ENCODE measurements at regions not wholly inside any gene's neighbourhood (a gene's known extent, or its start where the extent isn't known, plus 50 kb on each side); places are given as distances from the start of the nearest gene placed in this dataset.
"Not testable (repeated sequence)": the region's sequence is repeated elsewhere in the genome, so short reads cannot be mapped to it uniquely, and the experiment has no call there.

GRCh38 chr5:32931438-32931837 is 220.3 kb downstream of the NPR3 start:
- DNase-seq, result not testable (repeated sequence)

GRCh38 chr5:32932241-32932935 is 221.3 kb downstream of the NPR3 start:
- DNase-seq, result no peak

DNA sequence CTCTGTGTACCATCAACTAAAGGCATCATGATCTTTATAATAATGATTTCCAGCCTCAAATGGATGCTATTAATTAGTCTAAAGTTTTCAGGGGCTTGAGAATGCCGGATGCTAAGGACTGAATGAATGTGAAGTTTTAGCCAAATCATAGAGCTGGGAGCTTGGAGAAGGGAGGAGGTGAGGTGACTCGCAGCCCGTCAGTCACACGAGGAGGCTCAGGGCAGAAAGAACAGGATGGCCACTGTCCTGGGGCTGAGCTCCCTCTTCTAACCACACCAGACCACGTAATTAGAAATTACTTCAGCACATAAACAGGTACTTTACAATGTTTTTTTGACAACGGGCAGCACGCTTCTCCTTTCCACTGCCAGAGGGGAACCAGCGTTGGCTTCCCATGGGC is 222.6 kb downstream of the NPR3 start:
- no peak for DNase-seq

DNA sequence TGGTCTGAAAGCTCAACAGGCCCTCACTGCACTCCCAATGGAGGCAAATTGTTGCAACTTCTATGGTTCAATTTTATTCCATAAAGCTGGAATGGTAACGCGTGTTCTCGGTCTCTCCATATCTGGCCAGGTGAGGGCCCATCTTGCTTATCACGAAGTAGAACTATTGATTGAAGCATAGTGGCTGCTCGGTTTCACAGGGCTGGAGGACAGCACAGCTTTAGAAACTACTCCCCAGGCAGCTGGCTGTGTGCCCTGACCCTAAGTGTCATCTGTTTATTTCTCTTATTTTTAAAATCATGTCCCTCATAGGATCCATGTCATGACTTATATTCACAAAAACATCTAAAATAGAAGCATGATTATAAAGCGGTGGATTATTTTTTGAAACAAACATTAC is 223.4 kb downstream of the NPR3 start:
- DNase-seq, result no peak

DNA sequence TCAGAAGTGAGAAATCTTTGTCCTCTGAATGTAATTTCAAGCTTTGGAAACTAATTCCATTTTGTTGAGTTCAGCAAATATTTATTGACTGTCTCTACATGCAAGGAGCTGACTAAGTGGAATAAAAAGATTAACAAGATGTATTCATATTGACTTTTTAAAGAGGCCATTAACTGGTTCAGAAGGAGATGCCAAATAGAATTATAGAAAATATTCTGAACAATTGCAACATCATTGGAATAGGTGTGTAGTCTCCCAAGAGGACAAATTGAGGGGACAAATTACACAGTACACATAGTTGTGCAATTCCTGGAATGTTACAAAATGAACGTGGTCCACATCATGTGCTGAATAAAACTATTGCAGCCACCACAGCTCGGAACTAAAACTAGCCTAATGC is 224.2 kb downstream of the NPR3 start:
- no peak for DNase-seq

DNA sequence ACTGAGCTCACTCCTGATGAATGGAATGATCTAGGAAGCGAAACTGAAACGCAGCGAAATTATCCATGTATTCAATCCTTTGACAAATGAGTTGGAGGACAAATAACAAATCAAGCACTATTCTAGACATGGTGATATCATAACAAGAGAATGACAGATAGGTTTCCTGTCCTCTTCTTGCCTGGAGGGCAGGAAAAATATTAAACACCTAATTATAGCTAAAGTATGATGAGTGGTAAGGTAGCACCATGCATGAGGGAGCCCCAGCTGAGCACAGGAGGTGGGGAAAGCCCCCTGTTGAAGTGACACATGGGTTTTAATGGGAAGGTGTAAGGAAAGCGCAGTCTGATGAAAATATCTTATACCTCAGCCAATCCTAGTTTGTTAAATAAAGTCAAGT is 225.2 kb downstream of the NPR3 start:
- DNase-seq, result no peak

GRCh38 chr5:32942225-32942989 is 231.3 kb downstream of the NPR3 start:
- no peak for DNase-seq

- no peak for DNase-seq
These were observed 238.3 kb downstream of the NPR3 start for GRCh38 chr5:32949286-32949970.

DNA sequence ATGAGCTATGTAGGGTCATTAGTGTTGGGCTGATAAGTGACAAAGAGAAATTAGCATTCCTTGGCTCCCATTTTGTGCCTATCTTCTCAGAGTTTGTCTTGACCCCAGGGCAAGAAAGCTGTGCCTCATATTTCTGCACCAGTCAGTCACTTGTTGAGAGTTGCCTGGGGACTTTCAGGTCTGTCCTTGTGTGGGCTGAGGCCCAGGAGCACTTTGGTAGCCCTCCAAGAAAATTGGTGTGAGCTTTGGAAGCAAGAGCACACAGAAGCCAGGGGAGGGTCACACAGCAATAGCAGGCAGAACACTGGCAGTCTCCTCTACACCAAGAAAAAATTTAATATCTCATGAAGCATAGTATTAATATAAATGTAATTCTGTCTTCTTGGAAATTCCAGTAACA is 239.9 kb downstream of the NPR3 start:
- no peak for DNase-seq

DNA sequence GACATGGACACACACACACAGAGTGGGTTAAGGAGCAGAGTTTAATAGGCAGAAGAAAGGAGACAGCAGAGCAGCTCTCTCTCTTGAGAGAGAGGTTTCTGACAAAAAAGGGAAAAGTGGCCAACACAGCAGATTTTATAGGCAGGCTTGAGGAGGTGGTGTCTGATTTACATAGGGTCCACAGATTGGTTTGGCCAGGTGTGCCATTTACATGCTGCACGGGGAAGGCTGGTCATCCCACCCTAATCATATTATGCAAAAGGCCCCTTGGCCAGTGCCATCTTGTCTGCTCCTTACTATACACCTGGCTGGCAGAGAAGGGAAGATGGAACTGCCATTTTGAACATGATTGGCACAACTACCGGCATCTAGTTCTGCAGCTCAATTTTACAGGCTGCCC is 240.8 kb downstream of the NPR3 start:
- DNase-seq, result no peak

DNA sequence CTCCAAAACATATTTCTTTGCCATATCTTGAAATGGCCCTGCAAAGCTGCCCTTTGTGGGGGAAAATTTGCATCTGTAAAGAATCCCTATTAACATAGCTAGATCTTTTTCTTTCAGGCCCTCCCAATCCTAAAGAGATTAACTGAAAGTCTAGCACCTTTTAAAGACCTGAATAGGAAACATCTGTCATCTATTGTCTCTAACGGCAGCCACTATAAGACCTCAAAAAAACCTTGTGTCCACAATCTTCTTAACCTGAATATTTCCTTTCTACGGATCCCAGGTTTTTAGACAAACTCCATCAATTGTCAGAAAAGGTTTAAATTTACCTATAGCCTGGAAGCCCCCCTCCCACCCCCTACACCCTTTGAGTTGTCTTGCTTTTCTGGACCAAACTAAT is 241.3 kb downstream of the NPR3 start:
- DNase-seq, result not testable (repeated sequence)

DNA sequence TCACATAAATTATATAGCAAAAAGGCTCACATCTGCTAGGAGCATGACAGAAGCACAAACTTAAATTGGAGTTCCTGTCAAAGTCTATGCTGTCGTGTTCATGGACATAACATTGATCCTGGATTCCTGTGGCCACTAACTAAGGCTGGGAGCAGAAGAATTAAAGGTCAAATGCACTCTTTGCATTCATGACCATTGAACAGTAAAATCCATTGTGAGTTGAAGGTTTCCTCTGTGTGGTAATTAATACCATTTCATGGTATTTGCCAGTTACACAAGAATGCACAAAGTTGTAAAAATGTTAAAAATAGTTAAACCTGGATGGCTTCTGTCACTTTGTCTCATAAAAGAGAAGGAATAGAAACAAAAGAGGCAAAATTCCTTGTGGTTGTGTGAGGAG is 242.6 kb downstream of the NPR3 start:
- no peak for DNase-seq

- no peak for DNase-seq
These were observed 244.7 kb downstream of the NPR3 start for GRCh38 chr5:32955814-32956213.

- no peak for DNase-seq
These were observed 249.4 kb downstream of the NPR3 start for GRCh38 chr5:32960340-32961058.

DNA sequence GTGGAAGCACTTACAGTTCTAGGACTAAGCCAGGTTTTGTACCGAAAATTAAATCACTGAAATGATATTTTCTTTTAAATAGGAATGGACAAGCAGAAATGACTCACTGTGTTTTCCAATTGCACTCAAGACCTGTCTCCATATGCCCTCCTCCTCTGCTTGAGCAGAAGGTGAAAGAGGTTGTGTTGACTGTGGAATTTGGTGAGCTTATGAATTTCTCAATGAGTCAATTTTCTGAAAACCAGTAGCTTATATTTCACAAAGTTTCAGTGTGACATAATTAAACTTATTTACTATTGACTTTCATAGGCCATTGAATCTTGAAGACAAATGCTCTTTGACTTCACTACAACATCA is 249.9 kb downstream of the NPR3 start:
- no peak for DNase-seq

DNA sequence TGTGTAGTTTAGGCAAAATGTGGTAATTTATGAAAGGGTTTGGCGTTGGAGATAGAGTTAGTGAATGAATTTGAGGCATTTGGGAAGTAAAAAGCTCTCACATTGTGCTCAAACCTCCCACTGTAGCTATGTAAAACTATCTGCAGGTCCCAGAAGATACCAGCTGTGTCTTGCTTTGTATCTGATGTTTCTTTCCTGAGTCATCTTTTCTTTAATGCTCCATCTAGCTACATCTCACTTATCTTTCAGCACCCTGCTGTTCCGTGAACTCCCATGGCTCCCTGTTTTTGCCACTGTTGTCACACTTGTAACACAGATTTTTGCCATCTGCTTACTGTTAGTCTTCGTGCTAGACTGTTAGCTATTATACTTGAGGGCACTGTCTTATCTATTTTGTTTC is 253.1 kb downstream of the NPR3 start:
- no peak for DNase-seq

GRCh38 chr5:32973646-32974045 is 262.5 kb downstream of the NPR3 start:
- no peak for DNase-seq

GRCh38 chr5:32975656-32976375 is 264.7 kb downstream of the NPR3 start:
- no peak for DNase-seq

GRCh38 chr5:32981061-32981460 is 269.9 kb downstream of the NPR3 start:
- no peak for DNase-seq

- DNase-seq, result no peak
These were observed 273.9 kb downstream of the NPR3 start for GRCh38 chr5:32984851-32985610.

DNA sequence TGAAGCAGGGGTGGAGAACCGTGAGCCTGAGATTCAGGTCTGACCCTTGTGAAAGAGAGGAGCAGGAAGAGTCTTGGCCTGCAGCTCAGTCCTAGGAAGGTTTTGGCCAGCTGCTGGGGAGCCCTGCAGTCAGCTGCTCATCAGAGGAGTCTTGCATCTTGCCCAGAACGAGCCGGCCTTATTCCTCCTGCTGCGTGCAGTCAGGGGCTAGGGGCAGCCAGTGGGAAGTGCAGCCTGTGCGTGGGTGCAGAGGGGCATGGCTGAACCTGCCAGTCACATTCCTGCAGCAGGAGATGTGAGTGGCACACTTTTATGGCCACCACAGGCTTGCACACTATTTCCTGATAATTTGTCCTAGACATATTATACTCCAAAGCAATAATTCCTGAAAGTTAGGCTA is 278.7 kb downstream of the NPR3 start:
- DNase-seq, result no peak
